GM23248 (cell line): ENCODE measurements at regions not wholly inside any gene's neighbourhood (a gene's known extent, or its start where the extent isn't known, plus 50 kb on each side); places are given as distances from the start of the nearest gene placed in this dataset.
A peak's percentile ranks its signal among the peaks of the same experiment; 100 is the strongest.

Experiments used
- DNase-seq: peaks from one replicate; pipeline ENCODE4 v3.0.0-alpha.2; 2015
- H2AFZ ChIP-seq: fragments of 200-600 bp; sonication (generic); 2 replicates; pipeline ENCODE4 v1.6.1; 2016; ENCODE audit warnings: antibody characterized with exemption
- H3F3A ChIP-seq: fragments of 200-600 bp; sonication (generic); 2 replicates; pipeline ENCODE4 v1.6.1; 2016; ENCODE audit warnings: mild to moderate bottlenecking, antibody characterized with exemption, mixed run types; ENCODE audit not compliant: insufficient read depth
- H3K27ac ChIP-seq: fragments of 200-600 bp; sonication (generic); 2 replicates; pipeline ENCODE4 v1.5.1; 2016; ENCODE audit warnings: mild to moderate bottlenecking
- H3K27me3 ChIP-seq: fragments of 200-600 bp; sonication (generic); replicated peaks from 2 replicates; pipeline ENCODE4 v1.6.1; 2016; ENCODE audit warnings: mild to moderate bottlenecking; ENCODE audit not compliant: insufficient read depth
- H3K36me3 ChIP-seq: fragments of 200-600 bp; sonication (generic); 2 replicates; pipeline ENCODE4 v1.6.1; 2016; ENCODE audit warnings: low read depth, mild to moderate bottlenecking
- H3K4me1 ChIP-seq: fragments of 200-600 bp; sonication (generic); 2 replicates; pipeline ENCODE4 v1.6.1; 2016; ENCODE audit warnings: mild to moderate bottlenecking; ENCODE audit not compliant: insufficient read depth
- H3K4me2 ChIP-seq: fragments of 200-600 bp; sonication (generic); one replicate; pipeline ENCODE4 v1.6.1; 2016; ENCODE audit warnings: mild to moderate bottlenecking; ENCODE audit not compliant: unreplicated experiment
- H3K4me3 ChIP-seq: fragments of 200-600 bp; sonication (generic); 2 replicates; pipeline ENCODE4 v1.5.1; 2016; ENCODE audit warnings: mild to moderate bottlenecking
- H3K79me2 ChIP-seq: fragments of 200-600 bp; sonication (generic); 2 replicates; pipeline ENCODE4 v1.6.1; 2016; ENCODE audit warnings: mild to moderate bottlenecking; ENCODE audit not compliant: insufficient read depth
- H3K9ac ChIP-seq: fragments of 200-600 bp; sonication (generic); 2 replicates; pipeline ENCODE4 v1.6.1; 2016; ENCODE audit warnings: mild to moderate bottlenecking
- H3K9me2 ChIP-seq: fragments of 200-600 bp; sonication (generic); 2 replicates; pipeline ENCODE4 v1.6.1; 2016; ENCODE audit warnings: mixed run types, mild to moderate bottlenecking, moderate library complexity; ENCODE audit not compliant: insufficient read depth
- H3K9me3 ChIP-seq: fragments of 200-600 bp; sonication (generic); one replicate; pipeline ENCODE4 v1.6.1; 2017; ENCODE audit warnings: low read depth
- H4K20me1 ChIP-seq: fragments of 200-600 bp; sonication (generic); 2 replicates; pipeline ENCODE4 v1.6.0; 2016; ENCODE audit not compliant: insufficient read depth
- EZH2 ChIP-seq: fragments of 200-600 bp; sonication (generic); IDR thresholded peaks from 2 replicates; pipeline ENCODE4 v1.6.1; 2018; ENCODE audit warnings: antibody characterized with exemption, mild to moderate bottlenecking; ENCODE audit not compliant: insufficient read depth, poor library complexity, severe bottlenecking
- EZH2phosphoT487 ChIP-seq: fragments of 200-600 bp; sonication (generic); IDR thresholded peaks from 2 replicates; pipeline ENCODE4 v1.6.1; 2018; ENCODE audit warnings: antibody characterized with exemption, moderate library complexity, mild to moderate bottlenecking, low read depth; ENCODE audit not compliant: insufficient read depth
- WGBS, 2 experiments: methylation state at CpG; one replicate each; pipeline ENCODE4 v1.1.6; 2015 to 2017; ENCODE audit warnings: low lambda C conversion rate in 2 of 2, low coverage in 1 of 2; ENCODE audit errors: missing lambda C conversion rate in 2 of 2; 5-methylcytosine and 5-hydroxymethylcytosine counted together
- in situ Hi-C: fragments of 300-500 bp; cut with MboI; formaldehyde crosslinking; loops from 2 replicates; pipeline ENCODE4 v1.15.0; 2020

GRCh38 chr2:136392897-136393505 lies 275.1 kb upstream of the CXCR4 start:
- in situ Hi-C loops, result no loop called here
- Histone ChIP-seq H3K4me2 (no peak overlapping the region), H3K27me3 (no peaks in the 10 kb centered on the region), H3K36me3 (no peaks in the 10 kb centered on the region), H3F3A (no peaks in the 10 kb centered on the region), H3K9me3 (no peaks in the 10 kb centered on the region), H3K9ac (no peak overlapping the region), H3K79me2 (no peaks in the 10 kb centered on the region), H2AFZ (no peak overlapping the region), H3K27ac (no peak overlapping the region), H3K4me3 (no peak overlapping the region), H4K20me1 (no peaks in the 10 kb centered on the region), H3K4me1 (no peaks in the 10 kb centered on the region), H3K9me2 (no peaks in the 10 kb centered on the region)
- no peak for TF ChIP-seq EZH2phosphoT487
- no peak for TF ChIP-seq EZH2
- WGBS, 2 experiments, result 21 to 23% methylated on average over 4 of the region's 4 CpGs
- DNase-seq, result no peak

- TF ChIP-seq EZH2phosphoT487, result no peak
- TF ChIP-seq EZH2, result no peak
- H4K20me1 ChIP-seq, result no peaks in the 10 kb centered on the region
- no peaks in the 10 kb centered on the region for H3F3A ChIP-seq
- no peaks in the 10 kb centered on the region for H3K36me3 ChIP-seq
- H2AFZ ChIP-seq, result no peak overlapping the region
- DNase-seq, result no peak
- no peak overlapping the region for H3K27ac ChIP-seq
- H3K9ac ChIP-seq, result no peak overlapping the region
- in situ Hi-C loops, result loop anchor here (10.0 kb wide), 1 partner anchor 475 kb away; no protein-coding TSS in a partner anchor
- no peaks in the 10 kb centered on the region for H3K4me1 ChIP-seq
- H3K4me2 ChIP-seq, result no peak overlapping the region
- H3K4me3 ChIP-seq, result no peak overlapping the region
- no peaks in the 10 kb centered on the region for H3K9me3 ChIP-seq
- H3K9me2 ChIP-seq, result no peaks in the 10 kb centered on the region
- no peaks in the 10 kb centered on the region for H3K79me2 ChIP-seq
- no peaks in the 10 kb centered on the region for H3K27me3 ChIP-seq
- WGBS, 2 experiments, result 19 to 21% methylated on average over 3 of the region's 3 CpGs
Observed at GRCh38 chr2:136389809-136390208, 271.9 kb upstream of the CXCR4 start.

- TF ChIP-seq EZH2phosphoT487 (no peak), EZH2 (no peak)
- Histone ChIP-seq H3K4me1 (no peaks in the 10 kb centered on the region), H3K9me3 (no peaks in the 10 kb centered on the region), H3K27me3 (no peaks in the 10 kb centered on the region; the same call in 1 of the 2 replicates), H3K4me2 (no peak overlapping the region), H3K9ac (no peak overlapping the region), H3K9me2 (no peaks in the 10 kb centered on the region), H3K27ac (no peak overlapping the region), H2AFZ (no peak overlapping the region), H4K20me1 (no peaks in the 10 kb centered on the region), H3K4me3 (no peak overlapping the region), H3K36me3 (no peaks in the 10 kb centered on the region), H3K79me2 (no peaks in the 10 kb centered on the region), H3F3A (no peaks in the 10 kb centered on the region)
- peak; percentile 45 for DNase-seq
- WGBS, 2 experiments, result 0 to 4% methylated on average over 3 of the region's 3 CpGs
- in situ Hi-C loops, result loop anchor here (10.0 kb wide), 1 partner anchor 471 kb away; no protein-coding TSS in a partner anchor
Observed at GRCh38 chr2:136386046-136386445, 268.1 kb upstream of the CXCR4 start.

- Histone ChIP-seq H3K4me1 (no peaks in the 10 kb centered on the region), H3K4me2 (no peak overlapping the region), H3K27me3 (no peaks in the 10 kb centered on the region; the same call in 1 of the 2 replicates), H3K79me2 (no peaks in the 10 kb centered on the region), H3K9me2 (no peaks in the 10 kb centered on the region), H3K27ac (no peak overlapping the region), H3K36me3 (no peaks in the 10 kb centered on the region), H3K9me3 (no peaks in the 10 kb centered on the region), H4K20me1 (no peaks in the 10 kb centered on the region), H3F3A (no peaks in the 10 kb centered on the region), H3K9ac (no peak overlapping the region), H3K4me3 (no peak overlapping the region), H2AFZ (no peak overlapping the region)
- 45 to 53% methylated on average over 3 of the region's 3 CpGs for WGBS, 2 experiments
- TF ChIP-seq EZH2 (no peak), EZH2phosphoT487 (no peak)
- in situ Hi-C loops, result loop anchor here (10.0 kb wide), 1 partner anchor 470 kb away; no protein-coding TSS in a partner anchor
- peak; percentile 33 for DNase-seq
Observed at GRCh38 chr2:136384531-136385303, 266.8 kb upstream of the CXCR4 start.
